ENCODE measurements at regions not wholly inside any gene's neighbourhood (a gene's known extent, or its start where the extent isn't known, plus 50 kb on each side); places are given as distances from the start of the nearest gene placed in this dataset.

- Histone ChIP-seq H3K9me3 (ENCODE audit: control extremely low read depth in 1 of 3, control insufficient read depth in 2 of 3, insufficient read depth in 1 of 3, low read length in 2 of 3) (peaks cover 0 to 6% (median 0%) of the 10 kb centered on the region in 3 donors), H3K79me2 (ENCODE audit: control insufficient read depth, insufficient read depth, low read length) (no peaks in the 10 kb centered on the region), H3K4me3 (ENCODE audit: control extremely low read depth in 1 of 5, extremely low read depth in 1 of 5, insufficient read depth in 1 of 5, low read depth in 2 of 5, low read length in 4 of 5) (no peak overlapping the region), H2AFZ (ENCODE audit: insufficient read depth, low read depth, low read length, poor library complexity, severe bottlenecking) (no peak overlapping the region), H3K9ac (ENCODE audit: low read length) (no peak overlapping the region), H3K4me2 (replicated peaks; ENCODE audit: low read depth, low read length, poor library complexity, severe bottlenecking) (no peak overlapping the region), H3K36me3 (replicated peaks in 1 of 2; ENCODE audit: control extremely low read depth in 1 of 2, control insufficient read depth in 1 of 2, extremely low read depth in 1 of 2, insufficient read depth in 2 of 2, low read length in 1 of 2) (no peaks in the 10 kb centered on the region), H3K27ac (ENCODE audit: low read length in 2 of 2) (no peak overlapping the region), H3K4me1 (ENCODE audit: control insufficient read depth in 2 of 2, insufficient read depth in 2 of 2, low read length in 2 of 2) (no peaks in the 10 kb centered on the region), H3K27me3 (replicated peaks in 1 of 4; ENCODE audit: control extremely low read depth in 1 of 4, control insufficient read depth in 3 of 4, insufficient read depth in 4 of 4, low read length in 3 of 4) (no peaks in the 10 kb centered on the region), H4K20me1 (ENCODE audit: control insufficient read depth, insufficient read depth, low read length, poor library complexity, severe bottlenecking) (no peaks in the 10 kb centered on the region)
- ATAC-seq (ENCODE audit: low read depth) = no peak
- intact Hi-C loops (cut with micrococcal nuclease) = no loop called here
- no peak overlapping the region for H3K27ac Mint-ChIP-seq
- H3K27me3 Mint-ChIP-seq = no peaks in the 10 kb centered on the region
- peaks cover 9% of the 10 kb centered on the region for H3K9me3 Mint-ChIP-seq (ENCODE audit: insufficient read depth)
- POLR2A ChIA-PET = no interaction called here
- no peaks in the 10 kb centered on the region for H3K4me1 Mint-ChIP-seq
- no peak overlapping the region for H3K4me3 Mint-ChIP-seq
- CTCF ChIA-PET = no interaction called here
- 83% methylated on average over 2 of the region's 2 CpGs for WGBS (ENCODE audit: insufficient coverage)
- TF ChIP-seq CTCF (IDR thresholded peaks at IDR 0.05) (no peak), EZH2 (IDR thresholded peaks at IDR 0.05; ENCODE audit: borderline replicate concordance, insufficient read depth, low read depth, low read length, poor library complexity, severe bottlenecking) (no peak)
- no peak for DNase-seq
These were observed 288.0 kb upstream of the BCHE start for GRCh38 chr3:166125179-166125578.

GRCh38 chr3:166123576-166123975 is 286.4 kb upstream of the BCHE start:
- no peak for DNase-seq
- no peaks in the 10 kb centered on the region for H3K27me3 ChIP-seq (replicated peaks in 1 of 4; ENCODE audit: control extremely low read depth in 1 of 4, control insufficient read depth in 3 of 4, insufficient read depth in 4 of 4, low read length in 3 of 4)
- POLR2A ChIA-PET = no interaction called here
- CTCF ChIA-PET = no interaction called here
- H3K79me2 ChIP-seq (ENCODE audit: control insufficient read depth, insufficient read depth, low read length) = no peaks in the 10 kb centered on the region
- no peaks in the 10 kb centered on the region for H3K36me3 ChIP-seq (replicated peaks in 1 of 2; ENCODE audit: control extremely low read depth in 1 of 2, control insufficient read depth in 1 of 2, extremely low read depth in 1 of 2, insufficient read depth in 2 of 2, low read length in 1 of 2)
- no peak overlapping the region for H3K27ac ChIP-seq (ENCODE audit: low read length in 2 of 2)
- peaks cover 2% of the 10 kb centered on the region for H3K9me3 Mint-ChIP-seq (ENCODE audit: insufficient read depth)
- TF ChIP-seq CTCF (IDR thresholded peaks at IDR 0.05) (no peak), EZH2 (IDR thresholded peaks at IDR 0.05; ENCODE audit: borderline replicate concordance, insufficient read depth, low read depth, low read length, poor library complexity, severe bottlenecking) (no peak)
- H3K9me3 ChIP-seq (ENCODE audit: control extremely low read depth in 1 of 3, control insufficient read depth in 2 of 3, insufficient read depth in 1 of 3, low read length in 2 of 3) = peaks cover 0 to 6% (median 0%) of the 10 kb centered on the region in 3 donors
- no peak overlapping the region for H2AFZ ChIP-seq (ENCODE audit: insufficient read depth, low read depth, low read length, poor library complexity, severe bottlenecking)
- no peak overlapping the region for H3K4me3 Mint-ChIP-seq
- no peak overlapping the region for H3K27ac Mint-ChIP-seq
- H3K27me3 Mint-ChIP-seq = no peaks in the 10 kb centered on the region
- intact Hi-C loops (cut with micrococcal nuclease) = no loop called here
- no peak overlapping the region for H3K4me2 ChIP-seq (replicated peaks; ENCODE audit: low read depth, low read length, poor library complexity, severe bottlenecking)
- no peak for ATAC-seq (ENCODE audit: low read depth)
- no peak overlapping the region for H3K4me3 ChIP-seq (ENCODE audit: control extremely low read depth in 1 of 5, extremely low read depth in 1 of 5, insufficient read depth in 1 of 5, low read depth in 2 of 5, low read length in 4 of 5)
- no peak overlapping the region for H3K9ac ChIP-seq (ENCODE audit: low read length)
- no peaks in the 10 kb centered on the region for H3K4me1 ChIP-seq (ENCODE audit: control insufficient read depth in 2 of 2, insufficient read depth in 2 of 2, low read length in 2 of 2)
- no peaks in the 10 kb centered on the region for H4K20me1 ChIP-seq (ENCODE audit: control insufficient read depth, insufficient read depth, low read length, poor library complexity, severe bottlenecking)
- no peaks in the 10 kb centered on the region for H3K4me1 Mint-ChIP-seq
